NCI-H345 treated with DMSO at 0.1 percent for 48 hours (cell line): ENCODE measurements at regions not wholly inside any gene's neighbourhood (a gene's known extent, or its start where the extent isn't known, plus 50 kb on each side); places are given as distances from the start of the nearest gene placed in this dataset.

ENCODE experiments used
- DNase-seq: peaks from one replicate; lab custom pipeline; 2025; ENCODE audit not compliant: unreplicated experiment; lab: John Stamatoyannopoulos, UW

GRCh38 chr4:14087921-14088320 is 460.4 kb upstream of the BOD1L1 start:
- DNase-seq: no peak

- DNase-seq: no peak
Measured at GRCh38 chr4:14091531-14091930, 464.0 kb upstream of the BOD1L1 start.

GRCh38 chr4:14091966-14092365 is 464.4 kb upstream of the BOD1L1 start:
- DNase-seq: no peak

- no peak for DNase-seq
Measured at GRCh38 chr4:14092741-14093140, 465.2 kb upstream of the BOD1L1 start.

GRCh38 chr4:14095831-14096230 is 468.3 kb upstream of the BOD1L1 start:
- DNase-seq: no peak

GRCh38 chr4:14096396-14096965 is 469.0 kb upstream of the BOD1L1 start:
- DNase-seq: no peak

GRCh38 chr4:14100349-14100748 is 472.8 kb upstream of the BOD1L1 start:
- no peak for DNase-seq

GRCh38 chr4:14110407-14110806 is 482.9 kb upstream of the BOD1L1 start:
- DNase-seq: no peak

GRCh38 chr4:14111730-14112181 is 484.2 kb upstream of the BOD1L1 start:
- no peak for DNase-seq

- no peak for DNase-seq
Measured at GRCh38 chr4:14115106-14115505, 487.6 kb upstream of the BOD1L1 start.

GRCh38 chr4:14117575-14118238 is 490.2 kb upstream of the BOD1L1 start:
- DNase-seq: no peak

GRCh38 chr4:14124816-14125215 is 497.3 kb upstream of the BOD1L1 start:
- DNase-seq: no peak

GRCh38 chr4:14125375-14126129 is 498.0 kb upstream of the BOD1L1 start:
- DNase-seq: no peak

- DNase-seq: no peak
Measured at GRCh38 chr4:14130551-14130950, 503.0 kb upstream of the BOD1L1 start.

- DNase-seq: no peak
Measured at GRCh38 chr4:14131335-14131734, 503.8 kb upstream of the BOD1L1 start.

GRCh38 chr4:14132301-14132700 is 504.8 kb upstream of the BOD1L1 start:
- no peak for DNase-seq

- DNase-seq: no peak
Measured at GRCh38 chr4:14138106-14138505, 510.6 kb upstream of the BOD1L1 start.

- DNase-seq: no peak
Measured at GRCh38 chr4:14143892-14144291, 516.4 kb upstream of the BOD1L1 start.

GRCh38 chr4:14149176-14150053 is 521.9 kb upstream of the BOD1L1 start:
- DNase-seq: peak; percentile 21

GRCh38 chr4:14151101-14151500 is 523.6 kb upstream of the BOD1L1 start:
- DNase-seq: no peak

GRCh38 chr4:14152834-14153519 is 525.5 kb upstream of the BOD1L1 start:
- no peak for DNase-seq
